RWPE2 (cell line): ENCODE measurements at regions not wholly inside any gene's neighbourhood (a gene's known extent, or its start where the extent isn't known, plus 50 kb on each side); places are given as distances from the start of the nearest gene placed in this dataset.

Experiments
- ATAC-seq: fragments of 200-7000 bp; cut with Tn5 transposase; 3 replicates; pipeline ENCODE4 v1.9.1; 2021; ENCODE audit warnings: low read depth
- DNase-seq: peaks from one replicate; pipeline ENCODE4 v3.0.0-alpha.2; 2020; ENCODE audit warnings: low spot score
- H3K27ac ChIP-seq: fragments of 450-650 bp; 2 replicates; pipeline ENCODE4 v1.5.1; 2017; ENCODE audit warnings: mild to moderate bottlenecking; ENCODE audit not compliant: poor library complexity, severe bottlenecking
- H3K27me3 ChIP-seq: fragments of 250-450 bp; sonication (Bioruptor Pico); 2 replicates; pipeline ENCODE4 v1.5.1; 2021; ENCODE audit warnings: mild to moderate bottlenecking, moderate library complexity; ENCODE audit not compliant: insufficient read depth, poor library complexity, severe bottlenecking
- H3K36me3 ChIP-seq: fragments of 250-450 bp; sonication (Bioruptor Pico); 2 replicates; pipeline ENCODE4 v1.5.1; 2020; ENCODE audit warnings: low read depth, mild to moderate bottlenecking, moderate library complexity
- H3K4me1 ChIP-seq: fragments of 250-450 bp; sonication (Bioruptor Pico); 2 replicates; pipeline ENCODE4 v1.5.1; 2021; ENCODE audit warnings: mild to moderate bottlenecking, moderate library complexity; ENCODE audit not compliant: insufficient read depth, poor library complexity, severe bottlenecking
- H3K4me3 ChIP-seq: fragments of 250-450 bp; sonication (Bioruptor Pico); 2 replicates; pipeline ENCODE4 v1.5.1; 2021; ENCODE audit warnings: mild to moderate bottlenecking, moderate library complexity; ENCODE audit not compliant: severe bottlenecking
- H3K9me3 ChIP-seq: fragments of 250-450 bp; sonication (Bioruptor Pico); 2 replicates; pipeline ENCODE4 v1.5.1; 2021; ENCODE audit warnings: mild to moderate bottlenecking, moderate library complexity; ENCODE audit not compliant: severe bottlenecking
- TF ChIP-seq, protein P1 (sequence below): fragments of 450-650 bp; IDR thresholded peaks from one replicate; pipeline ENCODE4 v1.5.1; 2017; ENCODE audit warnings: mild to moderate bottlenecking, moderate library complexity; ENCODE audit not compliant: poor library complexity, severe bottlenecking

DNA sequence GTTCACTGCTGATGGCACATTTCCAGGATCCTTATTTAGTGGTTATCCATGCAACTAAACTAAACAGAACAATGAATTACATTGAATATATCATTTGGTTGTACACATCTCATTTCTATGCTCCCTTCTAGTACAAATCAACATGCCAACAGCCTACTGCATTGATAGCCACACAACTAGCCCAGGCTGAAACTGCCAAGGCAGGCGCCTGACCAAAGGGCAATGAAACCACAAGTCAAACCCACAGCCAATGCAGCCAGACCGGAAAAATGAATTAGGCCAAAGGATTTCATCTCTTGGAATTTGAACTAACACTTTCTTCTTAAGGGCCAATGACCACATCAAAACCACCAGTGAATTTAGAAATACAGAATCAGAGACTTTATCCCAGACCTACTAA, 196.4 kb downstream of the NOL4 start:
- H3K27ac ChIP-seq: no peak overlapping the region
- no peaks in the 10 kb centered on the region for H3K27me3 ChIP-seq
- no peaks in the 10 kb centered on the region for H3K36me3 ChIP-seq
- H3K9me3 ChIP-seq: no peaks in the 10 kb centered on the region
- no peak for DNase-seq
- ATAC-seq: no peak
- H3K4me3 ChIP-seq: no peak overlapping the region
- TF ChIP-seq, protein P1, sequence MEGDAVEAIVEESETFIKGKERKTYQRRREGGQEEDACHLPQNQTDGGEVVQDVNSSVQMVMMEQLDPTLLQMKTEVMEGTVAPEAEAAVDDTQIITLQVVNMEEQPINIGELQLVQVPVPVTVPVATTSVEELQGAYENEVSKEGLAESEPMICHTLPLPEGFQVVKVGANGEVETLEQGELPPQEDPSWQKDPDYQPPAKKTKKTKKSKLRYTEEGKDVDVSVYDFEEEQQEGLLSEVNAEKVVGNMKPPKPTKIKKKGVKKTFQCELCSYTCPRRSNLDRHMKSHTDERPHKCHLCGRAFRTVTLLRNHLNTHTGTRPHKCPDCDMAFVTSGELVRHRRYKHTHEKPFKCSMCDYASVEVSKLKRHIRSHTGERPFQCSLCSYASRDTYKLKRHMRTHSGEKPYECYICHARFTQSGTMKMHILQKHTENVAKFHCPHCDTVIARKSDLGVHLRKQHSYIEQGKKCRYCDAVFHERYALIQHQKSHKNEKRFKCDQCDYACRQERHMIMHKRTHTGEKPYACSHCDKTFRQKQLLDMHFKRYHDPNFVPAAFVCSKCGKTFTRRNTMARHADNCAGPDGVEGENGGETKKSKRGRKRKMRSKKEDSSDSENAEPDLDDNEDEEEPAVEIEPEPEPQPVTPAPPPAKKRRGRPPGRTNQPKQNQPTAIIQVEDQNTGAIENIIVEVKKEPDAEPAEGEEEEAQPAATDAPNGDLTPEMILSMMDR: no peak
- H3K4me1 ChIP-seq: no peaks in the 10 kb centered on the region

DNA sequence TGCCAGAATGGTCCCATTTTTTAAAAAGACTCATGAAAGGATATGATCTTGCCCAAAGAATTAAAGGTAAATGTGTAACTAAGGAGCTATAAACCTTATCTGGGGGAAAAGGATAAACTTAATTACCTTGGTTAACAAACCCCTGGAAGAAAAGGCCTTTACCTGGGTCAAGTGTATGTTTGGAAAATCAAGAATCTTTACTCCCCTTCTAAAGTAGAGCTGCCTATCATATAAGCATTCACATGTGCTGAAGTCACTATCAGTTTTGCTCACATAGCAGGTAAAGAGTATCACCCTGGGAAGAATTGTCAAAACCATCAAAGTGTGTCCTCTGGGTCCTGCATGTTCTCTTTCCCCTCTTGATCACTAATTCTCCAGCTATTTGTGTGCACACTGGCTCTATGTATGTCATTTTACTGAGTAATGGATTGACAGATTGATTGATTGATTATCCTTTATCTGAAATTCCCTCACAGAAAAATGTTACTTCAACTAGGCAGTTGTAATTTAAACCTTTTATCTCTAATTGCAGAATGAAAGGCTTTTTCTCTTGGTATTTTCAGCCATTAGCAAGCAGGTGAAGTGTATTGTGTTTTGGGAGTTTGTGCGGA, 199.4 kb downstream of the NOL4 start:
- H3K27me3 ChIP-seq: no peaks in the 10 kb centered on the region
- no peak for DNase-seq
- no peaks in the 10 kb centered on the region for H3K36me3 ChIP-seq
- H3K9me3 ChIP-seq: no peaks in the 10 kb centered on the region
- H3K4me1 ChIP-seq: no peaks in the 10 kb centered on the region
- H3K27ac ChIP-seq: no peak overlapping the region
- TF ChIP-seq, protein P1: no peak
- no peak overlapping the region for H3K4me3 ChIP-seq
- ATAC-seq: no peak

DNA sequence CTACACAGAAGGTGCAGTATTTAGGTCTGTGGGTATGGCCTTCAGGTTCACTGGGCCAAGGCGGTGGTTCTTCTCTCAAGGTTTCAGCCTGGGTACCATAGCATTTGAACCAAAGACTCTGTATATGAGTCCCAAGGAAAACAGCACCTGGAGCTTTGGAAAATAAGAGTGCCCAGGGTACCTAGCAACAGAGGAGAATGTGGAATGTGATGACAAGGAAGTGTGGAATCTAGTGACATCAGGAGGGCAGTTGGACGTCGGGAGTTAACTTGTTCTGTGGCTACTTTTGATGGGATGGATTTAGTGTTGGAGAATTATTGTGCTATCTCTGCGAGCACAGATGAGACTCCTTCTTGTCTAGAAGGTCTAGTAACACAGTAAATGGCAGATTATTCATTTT, 201.2 kb downstream of the NOL4 start:
- H3K27me3 ChIP-seq: no peaks in the 10 kb centered on the region
- DNase-seq (no peak), ATAC-seq (peak; percentile 52; the same call in 1 of the 3 replicates)
- no peak overlapping the region for H3K27ac ChIP-seq
- H3K4me1 ChIP-seq: no peaks in the 10 kb centered on the region
- TF ChIP-seq, protein P1: no peak
- H3K4me3 ChIP-seq: no peak overlapping the region
- no peaks in the 10 kb centered on the region for H3K9me3 ChIP-seq
- H3K36me3 ChIP-seq: no peaks in the 10 kb centered on the region

DNA sequence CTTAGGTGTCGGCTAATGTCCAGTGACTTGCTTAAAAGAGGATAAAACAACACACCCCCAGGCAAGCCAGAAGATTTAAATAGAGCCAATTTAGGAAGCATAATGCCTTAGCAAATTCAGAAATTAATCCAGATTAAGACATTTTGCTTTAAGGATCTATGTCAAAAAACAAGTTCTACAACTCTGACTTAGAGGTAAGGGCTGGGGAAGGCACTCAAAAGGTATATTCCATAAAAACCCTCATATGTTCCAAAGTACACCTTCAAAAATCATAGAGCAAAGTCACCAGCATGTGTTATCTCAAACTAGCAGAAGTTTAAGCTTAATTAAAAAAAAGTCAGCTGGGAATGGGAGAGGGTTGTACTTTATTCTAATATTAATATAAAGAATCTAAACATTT, 206.4 kb downstream of the NOL4 start:
- TF ChIP-seq, protein P1: no peak

DNA sequence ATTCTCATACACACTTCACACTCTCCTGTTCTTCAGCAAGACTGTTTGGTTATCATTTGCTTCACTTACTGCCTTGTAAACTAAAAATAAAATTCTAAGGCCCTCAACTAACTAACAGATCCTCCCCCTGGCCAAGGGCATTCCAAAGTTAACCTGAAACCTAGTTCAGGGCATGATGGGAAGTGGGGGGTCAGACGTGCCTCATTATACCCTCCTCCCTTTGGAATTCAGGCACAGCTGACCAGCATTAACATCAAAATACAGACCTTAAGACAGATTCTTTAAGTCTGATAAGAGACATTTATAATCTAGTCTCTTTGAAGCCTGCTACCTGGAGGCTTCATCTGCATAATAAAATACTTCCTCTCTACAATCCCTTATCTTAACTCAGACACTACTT, 221.0 kb downstream of the NOL4 start:
- no peak for DNase-seq

More for the DNA sequence above, 206.4 kb downstream of the NOL4 start:
- Histone ChIP-seq H3K27me3 (no peaks in the 10 kb centered on the region), H3K4me3 (no peak overlapping the region), H3K4me1 (no peaks in the 10 kb centered on the region), H3K9me3 (no peaks in the 10 kb centered on the region), H3K27ac (no peak overlapping the region), H3K36me3 (no peaks in the 10 kb centered on the region)
- DNase-seq (no peak), ATAC-seq (no peak)

More for the DNA sequence above, 221.0 kb downstream of the NOL4 start:
- H3K27me3 ChIP-seq: no peaks in the 10 kb centered on the region
- no peak overlapping the region for H3K4me3 ChIP-seq
- H3K36me3 ChIP-seq: no peaks in the 10 kb centered on the region
- TF ChIP-seq, protein P1: no peak
- H3K27ac ChIP-seq: no peak overlapping the region
- ATAC-seq: no peak
- H3K9me3 ChIP-seq: no peaks in the 10 kb centered on the region
- no peaks in the 10 kb centered on the region for H3K4me1 ChIP-seq
